Heart left ventricle (tissue), 16 donors: ENCODE measurements at regions not wholly inside any gene's neighbourhood (a gene's known extent, or its start where the extent isn't known, plus 50 kb on each side); places are given as distances from the start of the nearest gene placed in this dataset.
A peak's percentile ranks its signal among the peaks of the same experiment; 100 is the strongest.

Experiments
- ATAC-seq, 4 donors: fragments of 200-7000 bp; cut with Tn5 transposase; one replicate each; pipeline ENCODE4 v1.9.1; 2020 to 2022; ENCODE audit warnings: moderate library complexity in 4 of 4, mild to moderate bottlenecking in 3 of 4, moderate number of reproducible peaks in 1 of 4
- DNase-seq, 5 donors: peaks; one replicate each; pipeline ENCODE4 v3.0.0-alpha.2; 2020
- H3K27ac ChIP-seq, 12 donors: fragments of 200-600 bp; sonication (generic) in 4 of 12; one replicate each; pipeline versions ENCODE4 v1.5.0 to v1.8.0; 2016 to 2022; ENCODE audit warnings: mild to moderate bottlenecking in 2 of 12
- H3K27me3 ChIP-seq, 9 donors: fragments of 200-600 bp; sonication (generic) in 2 of 9; one replicate each; pipeline versions ENCODE4 v1.5.1 to v1.8.0; 2016 to 2022; ENCODE audit warnings: mild to moderate bottlenecking in 3 of 9
- H3K36me3 ChIP-seq, 9 donors: fragments of 200-600 bp; sonication (generic) in 2 of 9; one replicate each; pipeline versions ENCODE4 v1.5.0 to v1.8.0; 2018 to 2022; ENCODE audit warnings: mild to moderate bottlenecking in 2 of 9
- H3K4me1 ChIP-seq, 12 donors: fragments of 200-600 bp; sonication (generic) in 4 of 12; one replicate each; pipeline versions ENCODE4 v1.5.0 to v1.8.0; 2016 to 2022; ENCODE audit warnings: mild to moderate bottlenecking in 3 of 12
- H3K4me3 ChIP-seq, 12 donors: fragments of 200-600 bp; sonication (generic) in 4 of 12; one replicate each; pipeline versions ENCODE4 v1.5.0 to v1.8.0; 2017 to 2022; ENCODE audit warnings: mild to moderate bottlenecking in 9 of 12, moderate library complexity in 4 of 12
- H3K9me3 ChIP-seq, 12 donors: fragments of 200-600 bp; sonication (generic) in 4 of 12; one replicate each; pipeline versions ENCODE4 v1.5.0 to v1.8.0; 2016 to 2022; ENCODE audit warnings: mild to moderate bottlenecking in 1 of 12
- CTCF ChIP-seq, 12 donors: fragments of 200-600 bp; sonication (generic) in 4 of 12; IDR thresholded peaks; one replicate each; pipeline versions ENCODE4 v1.5.0 to v1.8.0; 2018 to 2022; ENCODE audit warnings: antibody characterized with exemption in 12 of 12, mild to moderate bottlenecking in 5 of 12
- POLR2A ChIP-seq, 2 donors: fragments of 450-650 bp; IDR thresholded peaks; one replicate each; pipeline ENCODE4 v1.6.1; 2017; ENCODE audit warnings: antibody characterized with exemption in 2 of 2, mild to moderate bottlenecking in 2 of 2, moderate library complexity in 2 of 2
- WGBS, 4 donors: extraction: QIAGEN DNeasy Blood & Tissue Kit in 2 of 4; methylation state at CpG; one replicate each; pipeline versions ENCODE4 v1.1.5 to v1.1.7; 2013 to 2018; 5-methylcytosine and 5-hydroxymethylcytosine counted together
- intact Hi-C, 10 donors: fragments of 100-400 bp; cut with DNase I; formaldehyde crosslinking; loops; one replicate each; pipeline versions ENCODE4 v1.11.1 to v1.14.2; 2022
- donor health status: ischemic (EF 13 %, LVEDD 7.1; RV severe dilation, severe dysfunction).
- donor health status: healthy with polysubstance abuse.
- donor health status: DM: no; HTN: yes; CAD: no.
- donor health status: DM: no; HTN: no; CAD: no.
- donor health status: ischemic (EF 25% LVEDD 6.9; RV normal size, moderate dysfunction).
- donor health status: ischemic (EF 25% LVEDD 5.7; RV mildly dilated, moderate dysfunction).
- donor health status: healthy.
- donor health status: DM: yes; HTN: yes; CAD: no.
- donor health status: ischemic (EF 35%, LVEDD 5.7; RV mildly dilated, moderate dysfunction).
- donor health status: nonischemic (EF 11% LVEDD 7.7; RV severe dilation, severe dysfunction).
- donor health status: DM: yes; HTN: yes; CAD: no.
- donor health status: PGD.
- donor health status: ischemic (EF 29% LVEDD 5.4; RV normal size, mild dysfunction).
- donor health status: nonischemic (EF 23%, LVEDD 6.1; RV moderate dilation, normal function).

- peaks cover 0 to 9% (median 0%) of the 10 kb centered on the region in 12 donors for H3K9me3 ChIP-seq
- DNase-seq: no peak
- H3K27ac ChIP-seq: peak overlapping the region in 1 of 12 donors; percentile 54
- peaks cover 0 to 18% (median 10%) of the 10 kb centered on the region in 12 donors for H3K4me1 ChIP-seq
- no peaks in the 10 kb centered on the region for H3K36me3 ChIP-seq
- no peak for ATAC-seq
- intact Hi-C loops: loop anchor here in 1 of 10 donors (10.0 kb wide), 1 partner anchor 56 kb away; no protein-coding TSS in a partner anchor
- WGBS, 4 donors: 77 to 87% (median 84%) methylated on average over 3 of the region's 3 CpGs
- TF ChIP-seq CTCF (IDR thresholded peaks at IDR 0.05) (no peak), POLR2A (IDR thresholded peaks at IDR 0.05) (no peak)
- no peak overlapping the region for H3K4me3 ChIP-seq
- H3K27me3 ChIP-seq: no peaks in the 10 kb centered on the region
These were observed 494.2 kb upstream of the PROK2 start for GRCh38 chr3:72279068-72279604.

GRCh38 chr3:72278349-72279067 lies 493.6 kb upstream of the PROK2 start:
- no peak for DNase-seq
- Histone ChIP-seq H3K4me3 (no peak overlapping the region), H3K36me3 (no peaks in the 10 kb centered on the region), H3K27ac (no peak overlapping the region), H3K9me3 (peaks cover 0 to 9% (median 0%) of the 10 kb centered on the region in 12 donors), H3K4me1 (peaks cover 0 to 24% (median 16%) of the 10 kb centered on the region in 12 donors), H3K27me3 (no peaks in the 10 kb centered on the region)
- ATAC-seq: no peak
- TF ChIP-seq CTCF (IDR thresholded peaks at IDR 0.05): no peak
- no peak for TF ChIP-seq POLR2A (IDR thresholded peaks at IDR 0.05)
- WGBS, 4 donors: 91 to 95% (median 93%) methylated on average over 3 of the region's 3 CpGs
- intact Hi-C loops: loop anchor here in 1 of 10 donors (10.0 kb wide), 1 partner anchor 56 kb away; no protein-coding TSS in a partner anchor

GRCh38 chr3:72277710-72278109 lies 492.8 kb upstream of the PROK2 start:
- DNase-seq (no peak), ATAC-seq (no peak)
- Histone ChIP-seq H3K36me3 (no peaks in the 10 kb centered on the region), H3K27me3 (no peaks in the 10 kb centered on the region), H3K27ac (no peak overlapping the region), H3K4me3 (no peak overlapping the region), H3K4me1 (peaks cover 0 to 31% (median 18%) of the 10 kb centered on the region in 12 donors), H3K9me3 (peaks cover 0 to 3% (median 0%) of the 10 kb centered on the region in 12 donors)
- intact Hi-C loops: loop anchor here in 1 of 10 donors (10.0 kb wide), 1 partner anchor 57 kb away; no protein-coding TSS in a partner anchor
- 93 to 99% (median 98%) methylated on average over 4 of the region's 4 CpGs for WGBS, 4 donors
- TF ChIP-seq POLR2A (IDR thresholded peaks at IDR 0.05): no peak
- TF ChIP-seq CTCF (IDR thresholded peaks at IDR 0.05): no peak

GRCh38 chr3:72276806-72277205 lies 491.9 kb upstream of the PROK2 start:
- DNase-seq (no peak), ATAC-seq (no peak)
- Histone ChIP-seq H3K27ac (no peak overlapping the region), H3K4me3 (no peak overlapping the region), H3K27me3 (no peaks in the 10 kb centered on the region), H3K9me3 (no peaks in the 10 kb centered on the region), H3K36me3 (no peaks in the 10 kb centered on the region), H3K4me1 (peaks cover 0 to 34% (median 18%) of the 10 kb centered on the region in 12 donors)
- intact Hi-C loops: loop anchor here in 1 of 10 donors (10.0 kb wide), 1 partner anchor 58 kb away; no protein-coding TSS in a partner anchor
- WGBS, 4 donors: 72 to 82% (median 76%) methylated on average over 3 of the region's 3 CpGs
- TF ChIP-seq CTCF (IDR thresholded peaks at IDR 0.05): no peak
- no peak for TF ChIP-seq POLR2A (IDR thresholded peaks at IDR 0.05)
